ACHN (cell line): ENCODE measurements at regions not wholly inside any gene's neighbourhood (a gene's known extent, or its start where the extent isn't known, plus 50 kb on each side); places are given as distances from the start of the nearest gene placed in this dataset.

Source experiments
- DNase-seq: peaks from one replicate; pipeline ENCODE4 v3.0.0-alpha.2; 2015
- in situ Hi-C: cut with HindIII; loops from 2 replicates; pipeline ENCODE4 v1.10.0; 2017; ENCODE audit warnings: low sequenced_read_pairs, low pct_ligation_motif_present, low pct_unique_long_range_greater_than_20kb

DNA sequence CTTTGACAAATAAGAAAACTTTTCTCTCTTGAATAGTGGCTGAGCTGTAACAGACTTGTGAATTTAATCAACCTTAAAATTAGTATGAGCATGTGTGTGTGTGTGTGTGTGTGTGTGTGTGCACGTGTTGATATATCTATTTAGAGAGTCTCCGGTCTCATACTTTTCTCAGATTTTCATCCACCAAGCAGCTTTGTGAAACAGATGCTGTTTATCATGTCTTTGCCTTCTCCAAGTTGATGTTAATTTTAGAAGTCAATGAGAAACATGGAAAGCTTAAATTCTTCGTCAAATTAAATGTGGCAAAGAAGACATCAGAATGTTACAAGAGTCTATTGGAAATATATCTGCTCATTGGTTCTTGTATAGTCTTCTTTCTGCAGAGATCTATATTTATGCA lies 839.2 kb upstream of the CELF2 start:
- DNase-seq, result no peak
- in situ Hi-C loops, result no loop called here

DNA sequence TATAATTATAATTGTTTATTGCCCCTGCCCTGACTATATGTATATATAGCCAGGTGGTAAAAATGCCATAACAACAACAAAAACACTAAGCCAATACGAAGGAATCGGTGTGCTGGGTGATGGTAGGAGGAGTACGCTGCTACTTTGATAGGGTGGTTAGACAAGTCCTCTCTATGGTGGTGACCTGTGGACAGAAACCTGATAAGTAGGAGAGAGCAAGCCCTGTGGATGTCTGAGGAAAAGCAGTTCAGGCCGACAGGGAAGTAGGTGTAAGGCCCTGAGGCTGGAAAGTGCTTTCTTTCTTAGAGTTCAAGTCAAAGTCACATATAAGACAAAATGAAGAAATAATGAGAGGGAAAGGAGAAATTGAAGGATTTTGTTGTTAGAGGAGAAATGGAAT lies 823.8 kb upstream of the CELF2 start:
- in situ Hi-C loops, result no loop called here
- no peak for DNase-seq

DNA sequence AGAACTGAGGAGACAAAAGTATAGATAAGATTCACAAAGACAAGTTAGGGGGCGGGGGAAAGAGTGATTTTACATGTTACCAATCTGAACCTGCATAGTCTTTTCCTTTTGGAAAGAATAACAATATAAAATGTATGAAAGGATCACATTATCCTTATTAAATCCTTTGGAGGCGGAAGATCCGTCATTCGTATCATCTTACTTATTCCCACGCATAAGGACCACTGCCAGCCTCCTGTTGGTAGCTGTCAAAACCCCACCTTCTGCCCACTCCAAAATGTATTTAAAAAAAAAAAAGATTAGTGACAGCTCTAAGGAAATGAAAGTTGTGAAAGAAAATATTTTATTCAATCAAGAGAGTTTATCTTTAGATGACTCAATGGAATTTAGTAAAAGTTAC lies 821.0 kb upstream of the CELF2 start:
- in situ Hi-C loops, result no loop called here
- DNase-seq, result no peak

DNA sequence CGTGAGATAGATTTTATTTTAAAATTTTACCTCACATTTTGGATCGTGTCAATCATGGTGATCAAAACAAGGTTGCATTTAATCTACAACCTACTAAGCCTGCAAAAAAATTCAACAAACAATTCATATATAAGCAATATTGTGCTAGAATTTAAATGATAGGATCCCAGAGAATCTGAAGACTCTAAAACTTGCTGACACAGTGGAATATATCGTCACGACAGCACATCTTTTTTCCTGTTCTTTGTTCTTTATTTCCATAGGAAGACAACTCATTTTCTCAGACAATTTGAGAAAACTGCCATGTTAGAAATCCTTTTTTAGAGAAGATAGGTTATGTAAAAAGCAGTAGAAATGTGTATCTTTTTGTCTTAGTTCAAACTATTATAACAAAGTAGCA lies 820.2 kb upstream of the CELF2 start:
- in situ Hi-C loops, result no loop called here

DNA sequence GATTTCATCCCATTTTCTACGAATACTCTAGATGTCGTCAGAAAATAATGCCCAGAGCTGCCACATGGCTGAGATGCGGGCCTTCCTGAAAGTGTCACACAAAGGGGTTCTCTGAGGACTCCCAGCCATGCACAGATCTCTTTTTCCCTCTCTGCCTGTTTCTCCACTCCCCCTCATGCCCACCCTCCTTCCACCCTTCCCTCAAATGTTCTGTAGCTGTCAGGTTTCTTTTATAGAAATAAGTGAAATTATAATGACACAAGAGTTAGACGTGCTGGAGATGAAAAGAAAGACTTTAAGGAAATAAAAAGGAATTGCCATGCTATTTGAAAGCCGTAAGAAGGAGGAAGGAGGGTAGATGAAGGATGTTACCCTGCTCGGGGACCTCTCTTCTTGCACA lies 819.3 kb upstream of the CELF2 start:
- in situ Hi-C loops, result no loop called here
- no peak for DNase-seq

More for the DNA sequence above, 820.2 kb upstream of the CELF2 start:
- DNase-seq, result no peak

DNA sequence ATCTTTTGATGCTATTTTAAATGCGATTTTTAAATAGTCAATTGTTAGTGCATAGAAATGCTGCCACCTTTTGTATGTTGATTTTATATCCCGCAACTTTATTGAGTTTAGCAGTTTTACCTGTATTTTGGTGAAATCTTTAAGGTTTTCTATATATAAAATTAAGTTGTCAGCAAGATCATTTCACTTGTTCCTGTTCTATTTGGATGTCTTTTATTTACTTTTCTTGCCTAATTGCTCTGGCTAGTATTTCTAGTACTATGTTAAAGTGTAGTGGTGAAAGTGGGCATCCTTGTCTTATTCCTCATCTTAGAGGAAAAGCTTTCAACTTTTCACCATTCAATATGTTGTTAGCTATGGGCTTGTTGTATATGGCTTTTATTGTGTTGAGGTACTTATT lies 813.3 kb upstream of the CELF2 start:
- no peak for DNase-seq

GRCh38 chr10:10205906-10206305 lies 811.8 kb upstream of the CELF2 start:
- in situ Hi-C loops, result no loop called here
- no peak for DNase-seq

More for the DNA sequence above, 813.3 kb upstream of the CELF2 start:
- in situ Hi-C loops, result no loop called here

GRCh38 chr10:10207538-10207937 lies 810.1 kb upstream of the CELF2 start:
- in situ Hi-C loops, result no loop called here
- no peak for DNase-seq

- in situ Hi-C loops, result no loop called here
- no peak for DNase-seq
These were observed 809.5 kb upstream of the CELF2 start for GRCh38 chr10:10208196-10208595.

GRCh38 chr10:10209167-10209566 lies 808.5 kb upstream of the CELF2 start:
- in situ Hi-C loops, result no loop called here

GRCh38 chr10:10211409-10211808 lies 806.3 kb upstream of the CELF2 start:
- DNase-seq, result no peak
- in situ Hi-C loops, result no loop called here

More at GRCh38 chr10:10209167-10209566, 808.5 kb upstream of the CELF2 start:
- DNase-seq, result no peak

- in situ Hi-C loops, result no loop called here
- DNase-seq, result no peak
These were observed 804.4 kb upstream of the CELF2 start for GRCh38 chr10:10213237-10213636.

DNA sequence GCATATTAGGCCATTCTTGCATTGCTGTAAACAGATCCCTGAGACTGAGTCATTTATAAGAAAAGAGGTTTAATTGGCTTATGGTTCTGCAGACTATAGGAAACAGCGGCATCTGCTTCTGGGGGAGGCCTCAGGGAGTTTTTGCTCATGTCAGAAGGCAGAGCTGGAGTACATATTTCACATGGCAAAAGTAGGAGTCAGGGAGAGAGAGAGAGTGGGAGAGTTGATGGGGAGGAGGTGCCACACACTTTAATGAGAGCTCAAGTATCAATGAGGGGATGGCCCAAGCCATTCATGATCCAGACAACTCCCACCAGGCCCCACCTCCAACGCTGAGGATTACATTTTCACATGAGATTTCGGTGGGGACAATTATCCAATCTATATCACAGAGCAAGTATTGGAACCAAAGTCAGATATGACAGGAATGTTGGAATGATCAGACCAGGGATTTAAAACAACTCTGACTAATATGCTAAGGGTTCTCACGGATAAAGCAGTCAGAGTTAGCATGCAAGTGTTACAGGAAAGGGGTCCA lies 795.3 kb upstream of the CELF2 start:
- in situ Hi-C loops, result no loop called here
- DNase-seq, result no peak

- DNase-seq, result no peak
- in situ Hi-C loops, result no loop called here
These were observed 794.5 kb upstream of the CELF2 start for GRCh38 chr10:10223131-10223530.

DNA sequence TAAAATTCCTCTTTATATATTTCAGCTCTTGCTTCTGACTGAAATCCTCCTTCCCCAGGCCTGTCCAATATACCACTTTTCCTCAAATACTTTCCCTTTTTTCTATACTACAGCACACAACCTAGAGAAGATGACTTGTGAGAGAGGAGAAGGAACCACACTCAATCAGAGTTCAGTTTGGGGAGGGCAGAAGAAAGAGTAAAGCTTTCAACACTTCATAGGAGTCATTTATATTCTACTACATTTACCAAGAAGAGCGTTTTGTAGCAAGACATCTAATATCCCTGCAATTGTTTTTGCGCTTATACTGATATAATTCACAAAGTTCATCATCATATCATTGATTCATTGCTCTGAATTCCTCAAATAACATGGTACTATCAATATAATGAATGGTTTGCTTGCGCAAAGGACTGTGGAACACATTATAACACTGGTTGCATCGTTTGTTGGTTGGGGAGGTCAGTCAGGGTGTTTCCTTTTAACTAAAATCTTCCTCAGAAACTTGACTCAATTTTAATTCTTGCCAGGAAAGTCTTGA lies 792.5 kb upstream of the CELF2 start:
- in situ Hi-C loops, result no loop called here
- DNase-seq, result no peak

DNA sequence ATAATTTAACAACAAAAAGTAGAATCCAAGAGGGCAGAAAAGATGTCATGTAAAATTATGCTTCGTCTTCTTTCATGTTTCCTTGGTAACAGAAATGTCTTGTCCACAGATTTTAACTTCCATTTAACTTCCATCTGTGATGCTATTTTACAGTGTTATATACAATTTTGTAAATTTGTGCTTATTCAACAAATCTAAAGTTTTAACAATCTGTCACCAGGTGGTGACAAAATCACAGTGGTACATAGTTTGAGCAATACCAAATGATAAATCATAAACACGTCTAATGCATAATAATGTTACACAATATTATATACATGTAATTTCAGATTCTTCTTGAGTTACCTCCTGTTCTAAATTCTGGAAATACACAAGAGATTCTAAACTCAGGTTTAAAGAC lies 784.4 kb upstream of the CELF2 start:
- in situ Hi-C loops, result no loop called here
- DNase-seq, result no peak

DNA sequence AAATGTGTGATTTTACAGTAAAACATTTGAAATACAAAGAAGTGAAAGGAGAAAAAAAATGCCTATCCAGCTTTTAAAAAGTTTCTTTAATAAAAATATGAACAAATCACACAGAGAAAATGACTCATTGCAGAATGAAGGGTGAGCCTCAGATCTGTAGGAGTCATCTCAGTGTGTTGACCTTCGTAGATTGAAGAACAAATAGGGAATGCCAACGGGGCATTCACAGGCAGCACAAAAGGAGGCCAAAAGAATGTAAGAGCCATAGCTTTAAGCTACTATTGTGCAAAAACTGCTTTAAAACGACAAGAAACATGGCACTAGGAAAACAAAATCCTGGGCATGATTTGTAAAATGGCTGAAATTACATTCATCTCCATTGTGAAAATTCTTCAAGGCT lies 782.7 kb upstream of the CELF2 start:
- in situ Hi-C loops, result no loop called here
- DNase-seq, result no peak

- in situ Hi-C loops, result no loop called here
- DNase-seq, result no peak
These were observed 770.1 kb upstream of the CELF2 start for GRCh38 chr10:10247585-10247984.

GRCh38 chr10:10256860-10257259 lies 760.8 kb upstream of the CELF2 start:
- in situ Hi-C loops, result no loop called here
- DNase-seq, result no peak

DNA sequence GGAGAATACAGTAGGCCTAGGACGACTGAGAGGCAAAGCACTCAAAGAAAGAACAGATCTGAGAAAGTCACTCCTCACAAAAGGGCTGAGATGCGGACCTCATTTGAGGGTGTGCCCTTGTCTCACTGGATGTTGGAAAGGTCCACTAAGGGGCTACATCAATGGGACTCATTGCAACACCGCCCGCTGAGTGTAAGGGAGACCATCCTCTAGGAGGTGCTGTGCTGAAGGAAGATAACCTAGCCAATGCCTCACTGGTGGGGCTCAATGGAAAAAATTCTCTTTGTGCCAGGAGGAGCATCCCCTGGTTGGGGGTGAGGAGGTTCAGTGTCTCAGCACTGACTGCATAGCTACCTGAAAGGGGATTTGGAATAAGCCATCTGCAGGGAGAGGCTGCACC lies 758.7 kb upstream of the CELF2 start:
- in situ Hi-C loops, result no loop called here
- DNase-seq, result no peak
